Muscle of back (tissue), 3 donors: ENCODE measurements at regions not wholly inside any gene's neighbourhood (a gene's known extent, or its start where the extent isn't known, plus 50 kb on each side); places are given as distances from the start of the nearest gene placed in this dataset.
A peak's percentile ranks its signal among the peaks of the same experiment; 100 is the strongest.
"Not testable (repeated sequence)": the region's sequence is repeated elsewhere in the genome, so short reads cannot be mapped to it uniquely, and the experiment has no call there.

Source experiments
- DNase-seq, 3 donors: peaks; one replicate each; pipeline versions ENCODE4 v3.0.0 to v3.0.0-alpha.2; 2013

- not testable (repeated sequence) for DNase-seq
Observed at GRCh38 chrX:123788193-123788592, 55.3 kb upstream of the THOC2 start.

- DNase-seq = no peak
Observed at GRCh38 chrX:123788744-123789143, 55.9 kb upstream of the THOC2 start.

- no peak for DNase-seq
Observed at GRCh38 chrX:123797543-123798447, 62.1 kb upstream of the XIAP start.

- DNase-seq = not testable (repeated sequence)
Observed at GRCh38 chrX:123798706-123799430, 61.0 kb upstream of the XIAP start.

- no peak for DNase-seq
Observed at GRCh38 chrX:123801901-123802300, 58.0 kb upstream of the XIAP start.

- DNase-seq = peak in 2 of 3 donors; percentile 16 to 28
Observed at GRCh38 chrX:123803331-123803983, 56.4 kb upstream of the XIAP start.

GRCh38 chrX:123803984-123804365 is 55.9 kb upstream of the XIAP start:
- not testable (repeated sequence) for DNase-seq

- DNase-seq = peak in 1 of 3 donors; percentile 23
Observed at GRCh38 chrX:123807835-123808416, 51.9 kb upstream of the XIAP start.

GRCh38 chrX:123809854-123810375 is 49.9 kb upstream of the XIAP start:
- DNase-seq = no peak
